ENCODE measurements at regions not wholly inside any gene's neighbourhood (a gene's known extent, or its start where the extent isn't known, plus 50 kb on each side); places are given as distances from the start of the nearest gene placed in this dataset.
A peak's percentile ranks its signal among the peaks of the same experiment; 100 is the strongest.

DNA sequence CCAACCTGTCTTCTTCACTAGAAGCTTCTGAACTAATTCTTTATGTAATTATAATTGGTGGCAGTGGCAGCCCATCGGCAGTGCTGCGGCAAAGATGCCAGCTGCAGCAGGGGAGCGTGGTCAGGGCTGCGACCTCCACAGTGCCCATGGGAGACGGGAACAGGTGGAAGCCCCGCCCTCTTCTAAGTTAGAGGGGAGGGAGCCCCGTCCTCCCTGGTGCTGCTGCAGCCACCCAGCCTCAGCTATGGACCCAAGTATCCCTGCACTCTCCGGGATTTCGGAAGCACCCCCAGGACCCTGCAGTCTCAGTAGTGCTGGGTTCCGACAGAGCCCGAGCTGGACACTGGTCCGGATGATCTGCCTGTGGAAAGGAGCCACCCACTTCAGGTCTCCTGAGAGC lies 117.0 kb upstream of the MBL2 start:
- DNase-seq (ENCODE audit: low read depth, low spot score): no peak
- Histone ChIP-seq H2AFZ (ENCODE audit: control insufficient read depth, low read length) (no peak overlapping the region), H4K20me1 (ENCODE audit: control insufficient read depth, extremely low read depth, insufficient read depth, low read length) (no peaks in the 10 kb centered on the region), H3K36me3 (ENCODE audit: control insufficient read depth in 2 of 2, extremely low read depth in 1 of 2, insufficient read depth in 2 of 2, low read length in 2 of 2) (no peaks in the 10 kb centered on the region), H3K9me1 (ENCODE audit: control insufficient read depth, extremely low read depth, insufficient read depth, low read length) (no peaks in the 10 kb centered on the region), H3K9ac (ENCODE audit: control insufficient read depth, extremely low read depth, insufficient read depth, low read length) (no peak overlapping the region), H3K27me3 (ENCODE audit: control insufficient read depth, extremely low read depth, insufficient read depth, low read length) (no peaks in the 10 kb centered on the region), H3K4me1 (ENCODE audit: control insufficient read depth, extremely low read depth, insufficient read depth, low read length) (peaks cover under 1% of the 10 kb centered on the region), H3K4me3 (ENCODE audit: control insufficient read depth in 2 of 3, extremely low read depth in 1 of 3, insufficient read depth in 2 of 3, low read depth in 1 of 3, low read length in 3 of 3) (no peak overlapping the region), H3K9me3 (ENCODE audit: control insufficient read depth, low read depth, low read length) (no peaks in the 10 kb centered on the region), H3K79me2 (ENCODE audit: control insufficient read depth, insufficient read depth, low read length) (no peaks in the 10 kb centered on the region), H3K4me2 (ENCODE audit: control insufficient read depth, extremely low read depth, insufficient read depth, low read depth, low read length) (no peak overlapping the region), H3K27ac (ENCODE audit: control insufficient read depth, insufficient read depth, low read length) (no peak overlapping the region)
- TF ChIP-seq EZH2 (IDR thresholded peaks at IDR 0.05; ENCODE audit: low read length) (no peak), CTCF (optimal IDR thresholded peaks at IDR 0.05 in 1 of 3, IDR thresholded peaks at IDR 0.05 in 1 of 3, conservative IDR thresholded peaks at IDR 0.05 in 1 of 3; ENCODE audit: extremely low read depth in 1 of 3, insufficient read depth in 2 of 3, low read length in 3 of 3) (no peak)
- FAIRE-seq: no peak
- dilution Hi-C loops (cut with MboI; ENCODE audit: extremely low pct_ligation_motif_present, low sequenced_read_pairs): no loop called here

DNA sequence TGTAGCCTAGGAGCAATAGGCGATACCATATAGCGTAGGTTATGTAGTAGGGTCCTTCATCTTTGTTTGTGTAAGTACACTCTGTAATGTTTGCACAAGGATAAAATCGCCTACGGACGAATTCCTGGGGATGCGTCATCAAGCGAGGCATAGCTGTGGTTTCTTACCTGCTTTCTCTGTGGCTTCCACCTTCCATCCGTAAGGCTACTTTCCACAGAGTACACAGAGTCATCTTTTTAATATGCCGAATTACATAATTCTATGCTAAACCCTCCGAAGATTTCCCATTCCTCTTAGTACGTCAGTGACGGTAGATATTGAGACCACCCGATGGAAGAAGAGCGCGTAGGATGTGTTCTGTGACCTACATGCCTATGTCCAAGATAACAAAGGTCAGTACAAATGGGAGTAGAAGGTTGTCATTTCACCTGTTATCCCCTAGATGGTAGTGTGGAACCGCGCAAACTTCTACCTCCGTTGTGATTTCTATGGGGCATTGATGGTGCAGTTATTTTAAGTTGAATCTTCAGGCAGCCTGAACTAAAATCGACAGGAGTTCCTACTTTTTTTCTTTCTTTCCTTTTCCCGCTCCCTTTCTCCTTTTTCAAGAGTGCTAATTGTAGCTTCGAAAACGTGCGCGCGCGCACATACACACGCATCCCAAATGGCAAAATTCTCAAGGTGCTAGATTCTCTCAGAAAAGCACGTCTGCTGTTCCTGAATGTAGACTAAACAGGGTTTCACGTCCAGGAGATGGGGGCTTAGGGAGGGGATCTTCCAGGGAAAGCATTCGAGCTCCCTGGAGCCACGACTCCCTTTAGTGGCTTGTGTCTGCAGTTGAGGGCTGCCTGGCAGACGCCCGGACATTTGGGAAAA lies 111.7 kb upstream of the MBL2 start:
- peak overlapping the region; percentile 61 for H2AFZ ChIP-seq (ENCODE audit: control insufficient read depth, low read length)
- H3K4me2 ChIP-seq (ENCODE audit: control insufficient read depth, extremely low read depth, insufficient read depth, low read depth, low read length): peak overlapping the region; percentile 95
- peak overlapping the region; percentile 60 for H3K9ac ChIP-seq (ENCODE audit: control insufficient read depth, extremely low read depth, insufficient read depth, low read length)
- H3K27me3 ChIP-seq (ENCODE audit: control insufficient read depth, extremely low read depth, insufficient read depth, low read length): no peaks in the 10 kb centered on the region
- peak; percentile 96 for FAIRE-seq
- no peaks in the 10 kb centered on the region for H3K9me1 ChIP-seq (ENCODE audit: control insufficient read depth, extremely low read depth, insufficient read depth, low read length)
- no peaks in the 10 kb centered on the region for H3K9me3 ChIP-seq (ENCODE audit: control insufficient read depth, low read depth, low read length)
- H3K36me3 ChIP-seq (ENCODE audit: control insufficient read depth in 2 of 2, extremely low read depth in 1 of 2, insufficient read depth in 2 of 2, low read length in 2 of 2): no peaks in the 10 kb centered on the region
- H3K4me3 ChIP-seq (ENCODE audit: control insufficient read depth in 2 of 3, extremely low read depth in 1 of 3, insufficient read depth in 2 of 3, low read depth in 1 of 3, low read length in 3 of 3): peak overlapping the region in 2 of 3 experiments; percentile 52 to 58
- H3K4me1 ChIP-seq (ENCODE audit: control insufficient read depth, extremely low read depth, insufficient read depth, low read length): peaks cover 21% of the 10 kb centered on the region
- peak; percentile 84 to 90 (median 87) for TF ChIP-seq CTCF (optimal IDR thresholded peaks at IDR 0.05 in 1 of 3, IDR thresholded peaks at IDR 0.05 in 1 of 3, conservative IDR thresholded peaks at IDR 0.05 in 1 of 3; ENCODE audit: extremely low read depth in 1 of 3, insufficient read depth in 2 of 3, low read length in 3 of 3)
- no peak for TF ChIP-seq EZH2 (IDR thresholded peaks at IDR 0.05; ENCODE audit: low read length)
- peak overlapping the region; percentile 51 for H3K27ac ChIP-seq (ENCODE audit: control insufficient read depth, insufficient read depth, low read length)
- dilution Hi-C loops (cut with MboI; ENCODE audit: extremely low pct_ligation_motif_present, low sequenced_read_pairs): no loop called here
- no peaks in the 10 kb centered on the region for H3K79me2 ChIP-seq (ENCODE audit: control insufficient read depth, insufficient read depth, low read length)
- H4K20me1 ChIP-seq (ENCODE audit: control insufficient read depth, extremely low read depth, insufficient read depth, low read length): no peaks in the 10 kb centered on the region
- DNase-seq (ENCODE audit: low read depth, low spot score): peak; percentile 81
